ENCODE measurements at regions not wholly inside any gene's neighbourhood (a gene's known extent, or its start where the extent isn't known, plus 50 kb on each side); places are given as distances from the start of the nearest gene placed in this dataset.
"Not testable (repeated sequence)": the region's sequence is repeated elsewhere in the genome, so short reads cannot be mapped to it uniquely, and the experiment has no call there.

DNA sequence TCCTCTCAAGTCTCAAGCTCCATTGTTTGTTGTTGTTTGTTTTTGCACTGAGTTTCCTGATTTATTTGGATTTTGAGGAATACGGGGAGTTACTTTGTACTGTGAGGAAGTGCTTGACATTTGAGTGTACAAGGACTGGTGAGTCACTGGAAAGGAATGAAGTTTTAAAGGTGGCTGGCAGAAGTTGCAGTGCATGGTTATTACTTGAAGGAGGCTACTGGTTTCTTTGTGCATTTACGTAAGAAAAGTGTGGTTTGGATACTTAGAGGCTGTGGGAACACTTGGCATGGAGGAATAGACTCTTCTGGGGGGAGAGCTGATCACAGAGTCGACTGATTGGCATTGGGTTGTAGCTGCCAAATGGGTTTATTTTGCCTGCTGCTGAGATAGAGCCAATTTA is 919.0 kb downstream of the TAF11L14 start:
- DNase-seq (ENCODE audit: low spot score) = no peak

DNA sequence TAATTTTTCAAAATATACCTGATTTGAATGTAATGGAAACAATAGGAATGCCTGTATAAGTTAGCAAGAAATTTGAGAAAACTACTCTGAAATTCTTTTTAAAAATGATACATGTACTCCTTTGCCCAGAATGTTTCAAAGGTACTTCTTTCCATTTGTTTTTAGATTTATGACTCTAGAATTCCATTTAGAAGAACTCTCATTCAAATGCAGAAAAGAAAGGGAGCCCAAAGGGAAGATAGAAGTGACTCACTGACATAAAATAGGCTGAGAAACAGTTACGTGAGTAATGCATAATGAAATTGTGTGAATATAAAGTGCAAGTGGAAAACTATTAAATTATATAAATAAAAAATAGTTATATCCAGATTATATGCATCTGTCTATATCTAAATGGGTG is 926.3 kb downstream of the TAF11L14 start:
- DNase-seq (ENCODE audit: low spot score) = no peak

DNA sequence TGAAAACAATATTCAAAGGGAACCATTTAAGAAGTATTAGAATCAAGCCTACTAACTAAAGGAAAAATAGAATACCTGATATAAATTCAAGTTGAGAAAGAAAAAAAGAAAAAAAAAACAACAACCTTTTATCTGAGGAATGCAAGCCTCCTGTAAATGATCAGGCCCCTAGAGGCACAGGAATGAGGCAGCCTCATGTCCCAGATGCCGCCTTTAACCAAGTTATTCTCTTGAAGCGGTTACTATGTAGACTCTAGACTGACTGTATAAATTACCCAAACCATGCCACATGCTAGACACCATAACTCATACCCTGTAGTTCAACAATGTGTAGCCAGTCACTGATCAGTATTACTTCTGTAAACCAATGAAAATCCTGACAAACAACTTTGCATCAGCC is 929.6 kb downstream of the TAF11L14 start:
- DNase-seq (ENCODE audit: low spot score) = no peak

DNA sequence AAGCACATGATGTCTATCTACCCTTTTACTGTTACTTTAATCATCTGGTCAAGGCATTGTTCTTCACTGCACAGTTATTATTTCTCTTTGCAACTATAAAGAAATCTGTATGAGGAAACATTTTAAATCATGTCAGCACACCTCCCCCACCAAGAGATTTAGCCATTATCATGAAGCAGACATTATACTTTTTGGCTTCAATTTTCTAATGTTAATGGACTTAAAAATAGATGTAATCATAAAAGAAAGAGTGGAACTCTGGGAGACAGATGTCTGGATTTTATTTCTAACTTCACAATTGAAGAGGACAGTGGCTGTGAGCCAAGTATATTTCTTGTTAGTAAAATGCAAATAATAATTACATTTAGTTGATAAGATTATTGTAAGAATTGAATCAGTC is 932.4 kb downstream of the TAF11L14 start:
- no peak for DNase-seq (ENCODE audit: low spot score)

GRCh38 chr5:18576586-18576985 is 942.3 kb downstream of the TAF11L14 start:
- no peak for DNase-seq (ENCODE audit: low spot score)

DNA sequence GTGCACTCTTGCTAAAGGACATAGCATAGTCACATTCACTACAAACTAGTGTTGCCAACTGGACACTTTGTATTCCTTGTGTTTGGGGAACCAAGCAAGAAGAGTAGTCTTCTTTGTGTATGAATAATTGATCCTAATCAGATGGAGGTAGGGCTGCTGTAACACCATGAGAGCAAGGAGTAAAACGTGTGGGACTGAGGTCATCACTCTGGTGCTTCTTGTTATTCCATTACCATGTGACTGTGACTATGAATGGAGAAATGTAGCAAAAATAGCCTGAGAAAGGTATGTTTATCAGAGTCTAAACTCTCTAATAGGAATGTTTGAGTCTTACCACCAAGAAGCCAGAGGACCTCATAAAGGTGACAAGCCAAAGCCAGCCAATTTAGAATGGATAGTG is 966.9 kb downstream of the TAF11L14 start:
- DNase-seq (ENCODE audit: low spot score) = no peak

DNA sequence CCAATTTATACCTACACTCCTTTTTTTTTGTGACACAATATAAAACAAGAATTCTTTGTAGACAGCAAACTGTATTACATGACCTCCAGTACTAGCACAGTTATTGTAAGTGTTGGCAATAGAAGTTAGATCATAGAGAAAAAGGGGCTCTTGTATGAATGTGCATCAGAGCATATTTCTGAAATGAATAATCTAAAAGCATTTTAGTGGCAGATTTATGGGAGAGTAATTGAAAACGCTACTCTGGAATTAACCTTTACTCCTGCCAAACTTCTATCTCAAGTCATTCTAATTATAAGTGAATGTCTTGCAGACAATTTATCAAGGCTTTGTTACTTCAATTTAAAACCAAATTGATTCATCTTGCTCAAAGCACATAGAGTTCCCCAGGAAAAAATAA is 968.1 kb downstream of the TAF11L14 start:
- no peak for DNase-seq (ENCODE audit: low spot score)

DNA sequence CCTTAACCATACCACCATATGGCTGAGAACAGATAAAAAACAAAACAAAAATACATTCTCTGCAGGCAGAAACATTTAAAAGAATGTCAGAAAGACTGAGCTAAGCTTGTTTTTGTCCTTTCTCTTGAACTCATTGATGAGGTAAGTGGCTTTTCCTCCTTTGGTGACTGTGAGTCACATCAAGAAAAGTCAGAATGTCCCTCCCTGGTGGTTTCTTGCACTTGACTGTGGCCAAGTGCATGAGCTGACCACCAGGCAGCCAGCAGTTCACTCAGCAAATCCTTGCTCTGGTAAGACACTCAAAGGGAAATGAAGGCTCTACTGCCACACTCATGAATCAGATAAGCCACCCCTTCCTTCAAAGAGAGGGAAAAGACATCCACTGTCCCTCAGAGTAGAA is 970.9 kb downstream of the TAF11L14 start:
- no peak for DNase-seq (ENCODE audit: low spot score)

DNA sequence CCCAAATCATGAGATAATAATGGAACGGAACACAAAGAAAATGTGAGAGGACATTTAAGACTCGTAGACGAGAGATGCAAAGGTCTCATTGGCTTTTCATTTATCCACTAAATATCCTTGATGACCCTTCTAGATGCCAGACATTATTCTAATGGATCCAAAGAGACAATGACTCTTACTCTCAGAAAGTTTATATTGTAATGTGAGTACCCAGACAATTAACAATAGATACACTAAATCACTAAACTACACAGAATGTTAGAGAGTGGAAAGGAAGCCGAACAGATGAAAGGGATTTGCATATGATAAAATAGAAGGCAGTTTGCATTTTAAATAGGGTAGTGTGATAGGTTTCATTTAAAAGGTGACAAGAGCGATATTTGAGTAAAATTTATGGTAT is 973.3 kb downstream of the TAF11L14 start:
- DNase-seq (ENCODE audit: low spot score) = no peak

DNA sequence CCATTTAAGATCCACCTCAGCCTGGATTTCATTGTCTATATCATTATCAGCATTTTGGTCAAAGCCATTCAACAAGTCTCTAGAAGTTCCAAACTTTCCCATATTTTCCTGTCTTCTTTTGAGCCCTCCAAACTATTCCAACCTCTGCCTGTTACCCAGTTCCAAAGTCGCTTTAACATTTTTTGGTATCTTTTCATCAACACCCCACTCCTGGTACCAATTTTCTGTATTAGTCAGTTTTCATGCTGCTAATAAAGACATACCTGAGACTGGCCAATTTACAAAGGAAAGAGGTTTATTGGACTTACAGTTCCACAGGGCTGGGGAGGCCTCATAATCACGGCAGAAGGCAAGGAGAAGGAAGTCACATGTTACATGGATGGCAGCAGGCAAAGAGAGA is 982.9 kb downstream of the TAF11L14 start:
- not testable (repeated sequence) for DNase-seq (ENCODE audit: low spot score)

DNA sequence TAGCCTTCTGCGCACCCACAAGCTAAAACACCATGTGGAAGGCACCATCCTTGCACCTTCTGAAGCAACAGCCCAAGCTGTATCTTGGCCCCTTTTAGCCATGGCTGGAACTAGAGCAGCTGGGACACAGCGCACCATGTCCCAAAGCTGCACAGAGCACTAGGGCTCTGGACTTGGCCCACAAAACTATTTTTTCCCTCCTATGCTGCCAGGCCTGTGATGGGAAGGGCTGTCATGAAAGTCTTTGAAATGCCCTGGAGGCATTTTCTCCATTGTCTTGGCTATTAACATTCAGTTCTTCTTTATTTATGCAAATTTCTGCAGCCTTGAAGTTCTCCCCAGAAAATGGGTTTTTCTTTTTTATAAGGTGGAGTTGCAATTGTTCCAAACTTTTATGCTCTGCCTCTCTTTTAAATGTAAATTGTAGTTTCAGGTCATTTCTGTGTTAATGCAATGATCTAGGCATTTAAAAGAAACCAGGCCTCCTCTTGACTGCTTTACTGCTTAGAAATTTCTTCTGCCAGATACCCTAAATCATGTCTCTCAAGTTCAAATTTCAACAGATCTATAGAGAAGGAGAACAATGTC is 996.3 kb downstream of the TAF11L14 start:
- DNase-seq (ENCODE audit: low spot score) = no peak

DNA sequence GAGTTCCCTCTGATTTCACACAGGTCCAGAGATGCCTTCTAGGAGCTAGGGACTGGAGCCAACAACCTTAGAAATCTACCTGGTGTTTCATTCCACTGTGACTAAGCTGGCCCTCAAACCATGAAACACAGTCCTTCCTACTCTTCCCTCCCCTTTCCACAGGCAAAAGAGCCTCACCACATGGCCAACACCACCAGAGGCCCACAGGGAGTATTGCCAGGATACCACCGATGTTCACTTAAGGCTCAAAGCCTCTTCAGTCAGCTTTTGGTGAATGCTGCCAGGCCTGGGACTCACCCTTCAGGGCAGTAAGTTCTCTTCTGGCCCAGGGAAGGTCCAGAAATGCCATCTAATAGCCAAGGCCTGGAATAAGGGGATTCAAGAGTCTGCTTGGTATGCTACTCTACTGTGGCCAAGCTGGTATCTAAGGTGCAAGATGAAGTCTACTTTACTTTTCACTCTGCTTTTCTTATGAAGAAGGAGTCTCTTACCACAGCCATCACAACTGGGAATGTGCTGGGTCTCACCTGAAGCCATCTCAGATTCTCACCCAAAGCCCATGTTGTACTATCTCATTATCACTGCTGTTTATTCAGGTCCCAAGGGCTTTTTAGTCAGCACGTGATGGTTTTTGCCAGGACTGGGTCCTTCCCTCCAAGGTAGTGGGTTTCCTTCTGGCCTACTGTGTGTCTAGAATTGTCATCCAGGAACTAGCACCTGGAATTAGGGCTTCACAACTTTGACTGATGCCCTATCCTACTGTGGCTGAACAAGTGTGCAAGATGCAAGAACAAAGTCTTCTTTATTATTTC is 1018.4 kb downstream of the TAF11L14 start:
- DNase-seq (ENCODE audit: low spot score) = no peak

GRCh38 chr5:18653216-18653752 is 1019.0 kb downstream of the TAF11L14 start:
- no peak for DNase-seq (ENCODE audit: low spot score)

GRCh38 chr5:18660511-18660910 is 1026.3 kb downstream of the TAF11L14 start:
- DNase-seq (ENCODE audit: low spot score) = no peak

DNA sequence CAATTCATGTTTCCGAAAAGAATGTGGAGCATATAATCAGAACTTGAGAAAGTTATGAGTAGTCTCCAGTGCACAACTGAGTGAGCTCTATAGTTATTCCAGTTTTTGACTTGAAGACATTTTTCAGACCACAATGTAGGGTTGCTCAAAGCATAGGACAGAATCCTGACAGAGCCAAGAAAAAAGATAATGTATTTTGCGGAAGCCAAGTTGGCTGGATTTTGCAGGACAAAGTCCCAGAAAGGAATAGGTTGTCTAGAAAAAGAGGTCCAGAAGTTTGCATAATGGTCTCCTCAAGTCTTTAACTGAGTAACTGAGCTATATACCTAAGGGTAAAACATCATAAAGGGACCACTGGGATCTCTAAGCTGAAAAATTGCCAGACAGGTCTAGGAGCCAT is 1028.0 kb downstream of the TAF11L14 start:
- no peak for DNase-seq (ENCODE audit: low spot score)

GRCh38 chr5:18674212-18674611 is 1040.0 kb downstream of the TAF11L14 start:
- not testable (repeated sequence) for DNase-seq (ENCODE audit: low spot score)

GRCh38 chr5:18675041-18675440 is 1040.8 kb downstream of the TAF11L14 start:
- DNase-seq (ENCODE audit: low spot score) = no peak

- no peak for DNase-seq (ENCODE audit: low spot score)
Measured at GRCh38 chr5:18686253-18686652, 1052.0 kb downstream of the TAF11L14 start.

- DNase-seq (ENCODE audit: low spot score) = no peak
Measured at GRCh38 chr5:18687429-18687828, 1053.2 kb downstream of the TAF11L14 start.

DNA sequence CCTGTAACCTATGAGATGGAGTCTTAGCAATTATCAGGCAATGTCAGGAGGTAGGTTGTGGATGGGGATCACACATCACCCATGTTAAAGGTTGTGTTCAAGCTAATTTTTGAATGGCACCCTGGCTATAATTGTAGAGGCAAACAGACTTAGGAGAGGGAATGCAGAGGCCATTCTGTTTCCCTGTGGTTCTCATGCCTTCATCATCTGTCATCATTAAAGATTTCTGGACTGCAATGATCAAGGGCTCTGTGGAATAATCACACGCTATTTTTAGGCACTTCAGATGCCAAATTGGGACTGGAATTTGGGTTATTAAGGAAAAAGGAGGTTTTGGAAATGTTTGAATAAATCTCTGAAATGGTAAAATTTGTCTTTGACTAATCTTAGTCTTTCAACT is 1065.4 kb downstream of the TAF11L14 start:
- DNase-seq (ENCODE audit: low spot score) = no peak

- DNase-seq (ENCODE audit: low spot score) = no peak
Measured at GRCh38 chr5:18702821-18703220, 1068.6 kb downstream of the TAF11L14 start.

DNA sequence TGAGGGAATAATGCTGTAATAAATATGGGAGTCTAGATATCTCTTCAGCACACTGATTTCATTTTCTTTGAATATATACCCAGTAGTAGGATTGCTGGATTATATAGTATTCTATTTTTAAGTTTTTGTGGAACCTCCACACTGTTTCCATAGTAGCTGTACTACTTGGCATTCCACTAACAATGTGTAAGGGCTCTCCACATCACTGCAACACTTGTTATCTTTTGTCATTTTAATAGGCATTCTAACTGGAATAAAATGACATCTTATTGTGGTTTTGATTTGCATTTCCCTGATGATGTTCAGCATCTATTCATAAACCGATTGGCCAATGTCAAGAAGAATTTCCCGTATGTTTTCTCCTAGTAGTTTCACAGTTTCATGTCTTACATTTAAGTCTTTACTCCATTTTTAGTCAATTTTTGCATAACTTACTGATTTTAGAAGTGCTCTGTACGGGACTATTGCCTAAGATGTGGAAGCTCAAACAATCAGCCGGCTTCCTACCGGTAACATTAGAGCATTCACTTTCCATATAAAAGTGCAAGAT is 1078.8 kb downstream of the TAF11L14 start:
- no peak for DNase-seq (ENCODE audit: low spot score)

DNA sequence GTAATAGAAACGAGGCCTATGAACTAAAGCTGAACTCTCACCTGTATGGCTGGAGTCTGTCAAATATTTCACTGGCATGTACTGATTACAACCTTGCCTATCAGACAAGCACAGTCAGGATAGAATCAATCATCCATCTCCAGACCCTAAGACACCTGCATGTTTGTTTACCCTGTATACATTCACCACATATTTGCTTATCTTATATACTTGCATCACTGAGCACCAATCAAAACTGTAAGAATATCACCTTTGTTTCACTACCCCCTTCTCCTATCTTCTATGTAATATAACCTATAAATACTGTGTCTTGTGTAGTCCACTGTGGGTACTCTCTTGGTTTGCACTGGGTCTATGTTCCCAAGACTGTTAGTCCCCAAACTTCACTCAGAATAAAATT is 1085.7 kb downstream of the TAF11L14 start:
- DNase-seq (ENCODE audit: low spot score) = no peak

All from HuH-7 (cell line).